Thoracic aorta (tissue), 2 donors: ENCODE measurements at regions not wholly inside any gene's neighbourhood (a gene's known extent, or its start where the extent isn't known, plus 50 kb on each side); places are given as distances from the start of the nearest gene placed in this dataset.

Source experiments
- ATAC-seq: fragments of 150-250 bp; one replicate; pipeline ENCODE4 v1.8.0; 2017; ENCODE audit warnings: low read depth; ENCODE audit not compliant: insufficient number of reproducible peaks, low FRiP score
- DNase-seq: peaks from one replicate; pipeline ENCODE4 v3.0.0-alpha.2; 2020; ENCODE audit warnings: low spot score
- H3K27ac ChIP-seq, 2 donors: fragments of 200-600 bp; sonication (generic); 1 replicate in 1 of 2; 2 replicates in 1 of 2; pipeline ENCODE4 v1.5.1; 2016; ENCODE audit warnings: mild to moderate bottlenecking in 2 of 2, moderate library complexity in 2 of 2
- H3K27me3 ChIP-seq: fragments of 200-600 bp; sonication (generic); replicated peaks from 2 replicates; pipeline ENCODE4 v1.6.0; 2016; ENCODE audit warnings: mild to moderate bottlenecking; ENCODE audit not compliant: insufficient read depth
- H3K36me3 ChIP-seq: fragments of 200-600 bp; sonication (generic); one replicate; pipeline ENCODE4 v1.5.1; 2016
- H3K4me1 ChIP-seq, 2 donors: fragments of 200-600 bp; sonication (generic); 1 replicate in 1 of 2; 2 replicates in 1 of 2; pipeline versions ENCODE4 v1.5.1 to v1.6.0; 2016; ENCODE audit warnings: low read depth in 2 of 2, mild to moderate bottlenecking in 1 of 2; ENCODE audit not compliant: control insufficient read depth in 1 of 2
- H3K4me3 ChIP-seq: fragments of 200-600 bp; sonication (generic); 2 replicates; pipeline ENCODE4 v1.5.1; 2016; ENCODE audit warnings: mild to moderate bottlenecking
- H3K9me3 ChIP-seq: fragments of 200-600 bp; sonication (generic); 2 replicates; pipeline ENCODE4 v1.5.1; 2016
- CTCF ChIP-seq: fragments of 200-600 bp; sonication (generic); IDR thresholded peaks from one replicate; pipeline ENCODE4 v1.5.1; 2019; ENCODE audit warnings: antibody characterized with exemption

- Histone ChIP-seq H3K9me3 (no peaks in the 10 kb centered on the region), H3K27ac (no peak overlapping the region), H3K4me3 (no peak overlapping the region), H3K36me3 (no peaks in the 10 kb centered on the region), H3K4me1 (no peaks in the 10 kb centered on the region), H3K27me3 (no peaks in the 10 kb centered on the region)
- no peak for TF ChIP-seq CTCF
- DNase-seq (no peak), ATAC-seq (no peak)
These were observed 150.3 kb upstream of the MAOA start for GRCh38 chrX:43505769-43506168.

- H3K36me3 ChIP-seq, result no peaks in the 10 kb centered on the region
- H3K4me1 ChIP-seq, result no peaks in the 10 kb centered on the region
- H3K27ac ChIP-seq, result no peak overlapping the region
- no peak overlapping the region for H3K4me3 ChIP-seq
- ATAC-seq (no peak), DNase-seq (no peak)
- H3K9me3 ChIP-seq, result no peaks in the 10 kb centered on the region
- no peaks in the 10 kb centered on the region for H3K27me3 ChIP-seq
- no peak for TF ChIP-seq CTCF
These were observed 147.4 kb upstream of the MAOA start for GRCh38 chrX:43508694-43509093.

- no peak for TF ChIP-seq CTCF
- no peak overlapping the region for H3K27ac ChIP-seq
- H3K4me1 ChIP-seq, result no peaks in the 10 kb centered on the region
- DNase-seq (no peak), ATAC-seq (no peak)
- H3K36me3 ChIP-seq, result no peaks in the 10 kb centered on the region
- H3K9me3 ChIP-seq, result no peaks in the 10 kb centered on the region
- no peaks in the 10 kb centered on the region for H3K27me3 ChIP-seq
- no peak overlapping the region for H3K4me3 ChIP-seq
These were observed 145.9 kb upstream of the MAOA start for GRCh38 chrX:43510209-43510608.

GRCh38 chrX:43513085-43513484 is 143.0 kb upstream of the MAOA start:
- Histone ChIP-seq H3K36me3 (no peaks in the 10 kb centered on the region), H3K9me3 (no peaks in the 10 kb centered on the region), H3K27me3 (no peaks in the 10 kb centered on the region), H3K4me3 (no peak overlapping the region), H3K27ac (no peak overlapping the region), H3K4me1 (no peaks in the 10 kb centered on the region)
- no peak for ATAC-seq
- TF ChIP-seq CTCF, result no peak
- DNase-seq, result no peak

- H3K9me3 ChIP-seq, result no peaks in the 10 kb centered on the region
- no peak for DNase-seq
- no peak for TF ChIP-seq CTCF
- no peak overlapping the region for H3K4me3 ChIP-seq
- no peaks in the 10 kb centered on the region for H3K27me3 ChIP-seq
- ATAC-seq, result no peak
- no peaks in the 10 kb centered on the region for H3K4me1 ChIP-seq
- no peaks in the 10 kb centered on the region for H3K36me3 ChIP-seq
- no peak overlapping the region for H3K27ac ChIP-seq
These were observed 141.3 kb upstream of the MAOA start for GRCh38 chrX:43514820-43515219.
